Panc1 (cell line): ENCODE measurements at regions not wholly inside any gene's neighbourhood (a gene's known extent, or its start where the extent isn't known, plus 50 kb on each side); places are given as distances from the start of the nearest gene placed in this dataset.

Experiments used
- ATAC-seq: fragments of 200-7000 bp; cut with Tn5 transposase; 2 replicates; pipeline ENCODE4 v1.9.1; 2020; ENCODE audit warnings: mild to moderate bottlenecking, moderate library complexity
- BruUV-seq: library from RNA; stranded (reverse); fragments of 400-500 nt; replicated peaks from 2 replicates; lab custom pipeline; 2021; lab: Mats Ljungman, UMichigan
- CTCF ChIA-PET: fragments of 300-600 bp; sonication (Branson Sonifier 250); formaldehyde crosslinking; loops from one replicate; lab custom pipeline; 2022; ENCODE audit warnings: antibody characterized with exemption; lab: Charles Lee
- POLR2A ChIA-PET: fragments of 300-600 bp; sonication (Branson Sonifier 250); formaldehyde crosslinking; loops from one replicate; lab custom pipeline; 2022; ENCODE audit warnings: antibody characterized with exemption; lab: Charles Lee
- DNase-seq: peaks from one replicate; pipeline ENCODE4 v3.0.0-alpha.2; 2010; ENCODE audit warnings: low read depth, low spot score
- H3K27ac ChIP-seq: 2 replicates; pipeline ENCODE4 v1.5.1; 2011; ENCODE audit warnings: mild to moderate bottlenecking, low read length, inconsistent platforms
- H3K27me3 ChIP-seq: fragments of 200-500 bp; sonication (Bioruptor generic); 2 replicates; pipeline ENCODE4 v1.6.0; 2014; ENCODE audit warnings: low read length, inconsistent platforms; ENCODE audit not compliant: control insufficient read depth, insufficient read depth
- H3K36me3 ChIP-seq: fragments of 200-500 bp; sonication (Bioruptor generic); 2 replicates; pipeline ENCODE4 v1.5.1; 2014; ENCODE audit warnings: inconsistent platforms, mild to moderate bottlenecking, low read length, moderate library complexity; ENCODE audit not compliant: control insufficient read depth, insufficient read depth
- H3K4me1 ChIP-seq: 2 replicates; pipeline ENCODE4 v1.5.1; 2011; ENCODE audit warnings: inconsistent platforms, mild to moderate bottlenecking, low read length, moderate library complexity; ENCODE audit not compliant: control insufficient read depth, insufficient read depth
- H3K4me3 ChIP-seq, 2 experiments: 2 replicates each; pipeline ENCODE4 v1.5.1; 2011 to 2012; ENCODE audit warnings: low read depth in 2 of 2, low read length in 2 of 2, mild to moderate bottlenecking in 2 of 2, inconsistent platforms in 1 of 2, moderate library complexity in 1 of 2
- H3K9me3 ChIP-seq: fragments of 200-500 bp; sonication (Bioruptor generic); 2 replicates; pipeline ENCODE4 v1.5.1; 2014; ENCODE audit warnings: low read depth, mild to moderate bottlenecking, inconsistent platforms, low read length, moderate library complexity; ENCODE audit not compliant: control insufficient read depth, insufficient read depth
- POLR2AphosphoS5 ChIP-seq: IDR thresholded peaks from 2 replicates; pipeline ENCODE4 v1.6.1; 2012; ENCODE audit warnings: mild to moderate bottlenecking, low read depth, low read length, moderate library complexity
- SIN3A ChIP-seq: IDR thresholded peaks from 2 replicates; pipeline ENCODE4 v1.6.1; 2012; ENCODE audit warnings: low read depth, mild to moderate bottlenecking, low read length, moderate library complexity, borderline replicate concordance; ENCODE audit not compliant: insufficient read depth
- TCF7L2 ChIP-seq: IDR thresholded peaks from 2 replicates; pipeline ENCODE4 v1.6.1; 2011; ENCODE audit warnings: mild to moderate bottlenecking, low read depth, low read length, inconsistent platforms
- in situ Hi-C: cut with HindIII; loops from 2 replicates; pipeline ENCODE4 v1.10.0; 2016; ENCODE audit warnings: low sequenced_read_pairs, low pct_unique_long_range_greater_than_20kb
- intact Hi-C: fragments of 100-400 bp; cut with micrococcal nuclease; formaldehyde crosslinking; loops from one replicate; pipeline ENCODE4 v1.10.0; 2022; ENCODE audit not compliant: unreplicated experiment
- TF ChIP-seq, protein P1 (sequence below): fragments of 450-650 bp; IDR thresholded peaks from 2 replicates; pipeline ENCODE4 v1.5.1; 2017; ENCODE audit warnings: mild to moderate bottlenecking
- TF ChIP-seq, protein P2 (sequence below), 2 experiments: IDR thresholded peaks; 2 replicates each; pipeline ENCODE4 v1.6.1; 2011 to 2012; ENCODE audit warnings: low read depth in 2 of 2, control low read depth in 1 of 2, low read length in 1 of 2, mild to moderate bottlenecking in 1 of 2, moderate library complexity in 1 of 2; ENCODE audit not compliant: insufficient read depth in 1 of 2

DNA sequence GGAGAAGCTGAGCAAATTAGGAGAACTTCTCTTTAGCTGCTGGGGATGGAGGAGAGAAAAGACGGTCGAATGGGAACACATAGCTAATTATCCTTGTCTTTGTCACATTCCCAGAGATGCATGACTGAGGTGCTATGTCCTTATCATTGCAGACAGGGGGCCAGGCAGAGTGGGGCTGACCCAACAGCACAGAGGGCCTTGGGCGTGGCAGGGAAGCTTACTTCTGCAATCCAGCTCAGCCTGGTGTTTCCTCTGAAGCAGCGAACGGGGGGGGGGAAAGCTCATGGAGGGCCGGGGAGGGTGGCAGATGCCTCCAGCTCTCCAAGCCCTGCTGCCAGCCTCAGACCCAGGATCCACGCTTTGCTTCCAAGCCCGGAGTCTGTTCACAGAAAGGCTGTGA is 50.8 kb upstream of the HOPX start:
- no peaks in the 10 kb centered on the region for H3K4me1 ChIP-seq
- no peak overlapping the region for H3K4me3 ChIP-seq
- DNase-seq (no peak), ATAC-seq (no peak)
- TF ChIP-seq, protein P1, sequence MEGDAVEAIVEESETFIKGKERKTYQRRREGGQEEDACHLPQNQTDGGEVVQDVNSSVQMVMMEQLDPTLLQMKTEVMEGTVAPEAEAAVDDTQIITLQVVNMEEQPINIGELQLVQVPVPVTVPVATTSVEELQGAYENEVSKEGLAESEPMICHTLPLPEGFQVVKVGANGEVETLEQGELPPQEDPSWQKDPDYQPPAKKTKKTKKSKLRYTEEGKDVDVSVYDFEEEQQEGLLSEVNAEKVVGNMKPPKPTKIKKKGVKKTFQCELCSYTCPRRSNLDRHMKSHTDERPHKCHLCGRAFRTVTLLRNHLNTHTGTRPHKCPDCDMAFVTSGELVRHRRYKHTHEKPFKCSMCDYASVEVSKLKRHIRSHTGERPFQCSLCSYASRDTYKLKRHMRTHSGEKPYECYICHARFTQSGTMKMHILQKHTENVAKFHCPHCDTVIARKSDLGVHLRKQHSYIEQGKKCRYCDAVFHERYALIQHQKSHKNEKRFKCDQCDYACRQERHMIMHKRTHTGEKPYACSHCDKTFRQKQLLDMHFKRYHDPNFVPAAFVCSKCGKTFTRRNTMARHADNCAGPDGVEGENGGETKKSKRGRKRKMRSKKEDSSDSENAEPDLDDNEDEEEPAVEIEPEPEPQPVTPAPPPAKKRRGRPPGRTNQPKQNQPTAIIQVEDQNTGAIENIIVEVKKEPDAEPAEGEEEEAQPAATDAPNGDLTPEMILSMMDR, result no peak
- no peak for TF ChIP-seq TCF7L2
- no peak for TF ChIP-seq SIN3A
- TF ChIP-seq, protein P2, sequence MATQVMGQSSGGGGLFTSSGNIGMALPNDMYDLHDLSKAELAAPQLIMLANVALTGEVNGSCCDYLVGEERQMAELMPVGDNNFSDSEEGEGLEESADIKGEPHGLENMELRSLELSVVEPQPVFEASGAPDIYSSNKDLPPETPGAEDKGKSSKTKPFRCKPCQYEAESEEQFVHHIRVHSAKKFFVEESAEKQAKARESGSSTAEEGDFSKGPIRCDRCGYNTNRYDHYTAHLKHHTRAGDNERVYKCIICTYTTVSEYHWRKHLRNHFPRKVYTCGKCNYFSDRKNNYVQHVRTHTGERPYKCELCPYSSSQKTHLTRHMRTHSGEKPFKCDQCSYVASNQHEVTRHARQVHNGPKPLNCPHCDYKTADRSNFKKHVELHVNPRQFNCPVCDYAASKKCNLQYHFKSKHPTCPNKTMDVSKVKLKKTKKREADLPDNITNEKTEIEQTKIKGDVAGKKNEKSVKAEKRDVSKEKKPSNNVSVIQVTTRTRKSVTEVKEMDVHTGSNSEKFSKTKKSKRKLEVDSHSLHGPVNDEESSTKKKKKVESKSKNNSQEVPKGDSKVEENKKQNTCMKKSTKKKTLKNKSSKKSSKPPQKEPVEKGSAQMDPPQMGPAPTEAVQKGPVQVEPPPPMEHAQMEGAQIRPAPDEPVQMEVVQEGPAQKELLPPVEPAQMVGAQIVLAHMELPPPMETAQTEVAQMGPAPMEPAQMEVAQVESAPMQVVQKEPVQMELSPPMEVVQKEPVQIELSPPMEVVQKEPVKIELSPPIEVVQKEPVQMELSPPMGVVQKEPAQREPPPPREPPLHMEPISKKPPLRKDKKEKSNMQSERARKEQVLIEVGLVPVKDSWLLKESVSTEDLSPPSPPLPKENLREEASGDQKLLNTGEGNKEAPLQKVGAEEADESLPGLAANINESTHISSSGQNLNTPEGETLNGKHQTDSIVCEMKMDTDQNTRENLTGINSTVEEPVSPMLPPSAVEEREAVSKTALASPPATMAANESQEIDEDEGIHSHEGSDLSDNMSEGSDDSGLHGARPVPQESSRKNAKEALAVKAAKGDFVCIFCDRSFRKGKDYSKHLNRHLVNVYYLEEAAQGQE (IDR thresholded peaks at IDR 0.05; ENCODE audit: insufficient read depth in 1 of 2, low read depth in 2 of 2, low read length in 1 of 2), result no peak
- no peak for TF ChIP-seq POLR2AphosphoS5
- ChIA-PET POLR2A (no interaction called here), CTCF (no interaction called here)
- intact Hi-C loops, result no loop called here
- H3K9me3 ChIP-seq, result no peaks in the 10 kb centered on the region
- no peak overlapping the region for H3K27ac ChIP-seq
- H3K36me3 ChIP-seq, result no peaks in the 10 kb centered on the region
- in situ Hi-C loops, result no loop called here
- no TSS peak for BruUV-seq
- no peaks in the 10 kb centered on the region for H3K27me3 ChIP-seq
